Frontal cortex (tissue), 3 donors: ENCODE measurements at regions not wholly inside any gene's neighbourhood (a gene's known extent, or its start where the extent isn't known, plus 50 kb on each side); places are given as distances from the start of the nearest gene placed in this dataset.

ENCODE experiments used
- DNase-seq, 2 donors: peaks; one replicate each; pipeline ENCODE4 v3.0.0; 2012; ENCODE audit warnings: low spot score in 2 of 2
- FAIRE-seq: peaks from 2 replicates; lab custom pipeline; 2012; peaks lifted over from hg19 to GRCh38; lab: Jason Lieb, UNC
- donor health status: control.
- donor health status: control.
- donor health status: control.

DNA sequence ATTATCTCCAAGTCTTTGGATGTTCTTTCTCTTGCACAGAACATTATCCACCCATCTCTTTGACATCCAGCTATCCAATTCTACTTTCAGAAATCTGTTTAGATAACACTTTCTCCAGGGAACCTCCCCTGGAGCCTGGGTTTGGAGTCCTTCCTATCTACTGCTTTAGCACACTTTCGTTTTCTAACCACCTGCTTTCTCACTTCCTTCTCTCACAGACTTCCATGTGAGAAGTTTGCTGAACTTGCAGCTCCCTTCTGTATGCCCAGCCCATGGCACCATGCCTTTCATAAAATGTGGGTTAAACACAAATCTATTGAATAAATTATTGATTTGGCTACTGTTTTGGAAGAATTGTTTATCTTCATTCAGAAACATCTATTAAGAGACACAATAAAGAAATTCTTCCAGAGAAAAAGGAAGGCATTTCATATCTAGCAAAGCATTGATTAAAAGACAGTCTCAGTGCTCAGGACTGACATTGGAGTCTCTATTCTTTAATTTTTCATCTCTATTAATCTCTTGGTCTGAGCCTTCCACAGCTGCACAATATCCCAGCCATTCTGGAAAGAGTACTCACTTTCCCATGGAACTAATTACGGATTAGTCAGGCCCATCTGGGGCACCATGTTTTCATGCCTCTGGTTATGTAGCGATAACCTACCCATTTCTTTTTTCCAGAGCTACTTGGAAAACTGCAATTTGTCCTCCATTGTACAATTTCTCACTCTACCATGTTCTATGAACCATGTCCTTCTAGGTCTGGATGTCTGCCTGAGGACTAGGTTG is 1077.3 kb downstream of the SORCS3 start:
- DNase-seq (no peak), FAIRE-seq (no peak)

- DNase-seq = no peak
- no peak for FAIRE-seq
Measured at GRCh38 chr10:105714728-105715127, 1073.6 kb downstream of the SORCS3 start.

DNA sequence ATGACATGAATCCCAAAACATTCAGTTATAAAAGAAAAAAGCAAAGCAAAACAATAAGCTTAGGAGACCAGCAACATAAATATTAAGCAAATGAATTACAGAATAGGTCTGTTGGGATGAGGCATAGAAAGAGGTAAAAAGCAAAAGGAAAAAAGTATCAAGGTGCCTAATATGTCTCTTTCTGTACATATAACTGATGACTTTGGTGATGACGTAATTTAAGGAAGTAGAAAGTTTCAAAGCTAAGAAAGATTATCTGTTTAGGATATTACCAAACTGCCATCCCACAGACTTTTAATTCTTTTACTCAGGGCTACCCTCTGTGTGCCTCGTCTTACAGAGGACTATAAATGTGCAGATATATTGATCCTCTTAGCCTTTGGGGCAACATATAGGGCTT is 1066.5 kb downstream of the SORCS3 start:
- FAIRE-seq (no peak), DNase-seq (no peak)

GRCh38 chr10:105706281-105707026 is 1065.4 kb downstream of the SORCS3 start:
- no peak for DNase-seq
- no peak for FAIRE-seq

GRCh38 chr10:105702211-105702610 is 1061.1 kb downstream of the SORCS3 start:
- DNase-seq (no peak), FAIRE-seq (no peak)

DNA sequence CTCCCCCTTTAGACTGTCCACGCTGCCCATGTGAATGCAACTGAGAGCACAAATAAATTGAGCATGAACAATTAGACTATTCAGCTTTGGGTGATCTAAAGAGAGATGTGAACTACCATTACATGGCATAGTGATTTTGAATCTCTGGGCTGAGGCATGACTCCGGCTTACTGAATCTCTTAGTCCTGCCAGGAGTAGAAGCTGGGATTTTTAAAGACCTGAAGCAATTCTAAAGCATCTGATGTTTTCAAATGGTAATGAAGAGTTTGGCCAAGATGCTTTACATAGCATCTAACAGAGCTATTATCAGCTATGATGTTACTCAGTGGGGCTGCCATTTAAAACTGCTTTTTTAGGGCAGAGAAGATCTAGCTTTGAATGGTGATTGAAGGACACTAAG is 1059.1 kb downstream of the SORCS3 start:
- DNase-seq = no peak

DNA sequence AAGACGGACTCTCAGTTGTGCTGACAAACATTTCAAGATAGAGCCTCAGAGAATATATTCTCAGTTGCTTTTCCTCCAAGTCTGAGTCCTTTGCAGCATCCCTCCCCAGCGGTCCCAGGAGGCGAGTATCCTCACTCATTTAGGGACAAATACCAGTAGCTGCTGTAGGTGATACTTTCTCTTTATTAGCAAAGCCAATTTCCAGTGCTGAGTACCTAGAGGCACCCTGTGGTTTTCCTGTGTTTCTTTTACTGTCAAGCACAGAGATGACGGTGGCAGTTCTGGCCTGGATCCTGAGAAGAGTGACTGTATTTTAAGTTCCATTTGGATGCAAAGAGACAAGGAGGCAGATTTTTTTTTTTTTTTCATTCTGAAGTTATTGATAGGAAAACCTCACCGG is 1058.4 kb downstream of the SORCS3 start:
- DNase-seq (no peak), FAIRE-seq (no peak)

More for the DNA sequence above, 1059.1 kb downstream of the SORCS3 start:
- FAIRE-seq = no peak

- FAIRE-seq = no peak
- no peak for DNase-seq
Measured at GRCh38 chr10:105698592-105698991, 1057.5 kb downstream of the SORCS3 start.

DNA sequence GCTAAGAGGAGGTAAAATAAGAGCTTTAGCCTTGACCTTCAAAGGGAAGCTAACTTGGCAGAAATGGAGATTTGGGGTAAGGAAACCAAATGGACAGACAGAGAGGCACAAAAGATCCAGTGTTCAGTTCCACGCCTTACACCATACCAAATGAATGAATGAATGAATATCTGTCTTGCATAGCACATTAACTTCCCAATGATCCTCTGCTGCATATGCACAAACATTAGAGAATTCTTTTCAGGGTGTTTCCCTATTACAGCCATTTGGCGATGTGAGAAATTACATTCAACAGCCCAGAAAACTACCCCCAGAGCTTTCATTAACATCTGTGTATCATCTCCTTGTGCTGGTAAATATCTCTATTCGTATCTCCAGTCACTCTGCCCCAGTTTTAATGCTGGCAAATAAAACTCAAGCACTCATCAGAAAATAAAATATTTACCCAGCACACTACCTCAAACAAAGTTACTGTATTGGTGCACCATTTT is 1056.2 kb downstream of the SORCS3 start:
- no peak for DNase-seq

DNA sequence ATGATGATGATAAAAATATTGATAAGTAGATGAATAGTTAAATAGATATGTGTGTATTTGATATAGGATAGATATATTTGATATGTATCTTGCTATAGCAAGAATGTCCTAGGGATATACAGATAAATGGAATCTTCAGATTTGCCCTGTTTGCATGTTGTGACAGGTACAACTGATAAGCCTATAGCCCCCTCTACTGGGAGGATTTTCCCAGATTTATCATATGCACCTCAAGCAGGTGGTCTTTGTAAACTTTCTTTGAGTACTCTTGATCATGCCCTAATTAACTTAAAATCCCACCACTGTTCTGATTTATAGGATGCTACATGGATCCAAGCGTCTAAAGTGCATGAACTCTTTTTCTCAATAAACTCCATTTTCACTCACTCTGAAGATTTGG is 1050.7 kb downstream of the SORCS3 start:
- FAIRE-seq (no peak), DNase-seq (no peak)

More for the DNA sequence above, 1056.2 kb downstream of the SORCS3 start:
- no peak for FAIRE-seq

DNA sequence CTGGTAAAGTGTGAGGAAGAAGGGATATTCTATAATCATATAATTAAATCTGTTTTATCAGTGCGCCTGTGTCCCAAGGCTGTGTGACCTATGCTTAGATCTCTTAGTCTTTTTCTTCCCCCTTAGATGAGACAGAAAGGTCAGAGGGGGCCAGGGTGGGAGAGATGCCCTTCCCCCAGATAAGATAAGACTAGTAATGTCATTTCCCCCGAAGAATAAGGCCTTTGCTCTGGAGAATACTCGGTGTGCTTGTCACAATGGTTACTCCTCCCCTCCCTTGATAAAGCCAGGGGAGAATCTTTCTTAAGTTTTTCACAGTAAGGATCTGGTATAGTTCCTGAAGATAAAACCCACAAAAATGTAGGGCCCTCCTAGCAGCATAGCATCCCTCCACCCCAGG is 1041.8 kb downstream of the SORCS3 start:
- DNase-seq (no peak), FAIRE-seq (no peak)

DNA sequence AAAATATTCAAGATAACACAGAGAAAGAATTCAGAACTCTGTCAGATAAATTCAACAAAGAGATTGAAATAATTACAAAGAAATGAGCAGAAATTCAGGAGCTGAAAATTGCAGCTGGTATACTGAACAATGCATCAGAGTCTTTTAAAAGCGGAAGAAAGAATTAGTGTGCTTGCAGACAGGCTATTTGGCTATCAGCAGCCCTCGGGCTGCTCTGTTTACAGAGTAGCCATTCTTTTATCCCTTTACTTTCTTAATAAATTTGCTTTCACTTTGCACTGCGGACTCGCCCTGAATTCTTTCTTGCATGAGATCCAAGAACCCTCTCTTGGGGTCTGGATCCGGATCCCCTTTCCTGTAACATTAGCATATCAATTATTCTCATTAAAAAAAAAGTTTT is 1040.0 kb downstream of the SORCS3 start:
- DNase-seq = no peak
- FAIRE-seq = no peak

GRCh38 chr10:105679781-105680180 is 1038.7 kb downstream of the SORCS3 start:
- DNase-seq (no peak), FAIRE-seq (no peak)

DNA sequence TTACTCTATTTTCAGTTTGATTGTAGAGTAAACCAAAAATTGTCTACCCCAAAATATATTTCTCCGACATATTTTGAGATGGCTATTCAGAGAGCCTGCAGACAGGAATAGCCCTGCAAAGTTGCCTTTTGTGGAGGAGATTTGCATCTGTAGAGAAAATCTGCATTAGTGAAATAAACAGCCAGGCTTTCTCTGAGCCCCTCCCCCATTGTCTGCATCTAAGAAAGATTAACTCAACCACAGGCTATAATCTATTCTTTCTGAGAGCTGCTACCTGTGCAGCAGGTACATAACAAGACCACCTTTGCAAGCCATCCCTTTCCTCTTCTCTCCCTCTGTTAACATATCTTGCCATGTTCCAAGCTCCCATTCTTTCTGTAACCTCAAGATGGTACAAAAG is 1034.2 kb downstream of the SORCS3 start:
- no peak for FAIRE-seq

GRCh38 chr10:105674448-105674847 is 1033.4 kb downstream of the SORCS3 start:
- no peak for DNase-seq
- FAIRE-seq = no peak

More for the DNA sequence above, 1034.2 kb downstream of the SORCS3 start:
- no peak for DNase-seq

- no peak for FAIRE-seq
- DNase-seq = no peak
Measured at GRCh38 chr10:105658696-105659095, 1017.6 kb downstream of the SORCS3 start.

DNA sequence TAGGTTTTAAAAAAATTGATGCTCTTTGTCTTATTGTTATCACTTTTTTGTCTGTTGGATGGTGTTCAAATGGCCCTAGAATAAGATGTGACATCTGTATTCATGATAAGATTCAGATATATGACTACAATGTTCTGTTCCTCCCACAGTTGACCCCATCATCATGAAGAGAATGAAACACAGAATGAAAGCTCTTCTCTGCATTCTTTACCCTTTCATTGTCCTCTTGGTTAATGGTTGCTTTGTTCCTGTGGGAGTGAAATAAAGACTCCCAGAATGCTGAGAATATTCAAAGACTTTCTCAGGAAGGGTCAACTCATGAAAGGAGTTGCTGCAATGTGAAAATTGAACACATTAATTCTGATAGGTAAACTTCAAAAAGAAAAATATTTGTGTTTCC is 1015.8 kb downstream of the SORCS3 start:
- FAIRE-seq (no peak), DNase-seq (no peak)

DNA sequence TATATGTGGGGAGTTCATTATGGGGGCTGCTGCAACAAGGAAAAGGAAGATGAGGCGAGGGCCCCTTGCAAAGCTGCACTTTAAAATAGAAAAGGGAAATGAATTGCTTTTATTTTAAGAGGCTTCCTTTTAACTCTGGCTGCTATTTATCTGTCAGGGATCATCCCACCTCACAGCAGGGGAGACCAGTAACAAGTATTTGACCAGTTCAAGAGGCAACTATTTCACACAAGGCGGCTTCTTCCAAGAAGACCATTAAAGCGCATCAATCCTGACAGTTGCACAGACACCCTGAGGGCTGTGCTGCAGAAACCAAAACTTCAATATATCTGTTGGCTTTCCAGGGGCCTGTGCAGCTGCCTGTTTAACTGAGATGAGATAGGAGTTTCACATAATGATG is 1009.2 kb downstream of the SORCS3 start:
- no peak for DNase-seq
- FAIRE-seq = no peak

GRCh38 chr10:105647354-105647753 is 1006.3 kb downstream of the SORCS3 start:
- FAIRE-seq (no peak), DNase-seq (no peak)

DNA sequence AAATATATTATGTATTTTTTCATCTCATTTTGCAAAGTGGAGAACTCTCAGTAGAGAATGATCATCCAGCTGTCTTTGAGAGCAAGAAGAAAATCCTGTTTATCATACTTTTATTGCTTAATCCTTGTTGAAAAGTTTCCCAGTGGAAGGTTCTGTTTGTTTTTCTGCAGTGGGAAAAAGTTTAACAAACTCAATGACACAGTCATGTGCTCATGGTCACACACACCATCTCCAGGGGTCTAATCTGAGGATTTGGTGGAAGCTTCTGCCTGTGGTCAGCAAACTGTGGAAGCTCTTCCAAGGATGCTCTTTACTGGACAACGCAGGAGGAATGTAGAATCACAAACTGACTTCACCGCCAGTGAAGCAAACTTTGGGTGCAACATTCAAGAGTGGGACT is 1003.9 kb downstream of the SORCS3 start:
- DNase-seq = no peak
- no peak for FAIRE-seq

DNA sequence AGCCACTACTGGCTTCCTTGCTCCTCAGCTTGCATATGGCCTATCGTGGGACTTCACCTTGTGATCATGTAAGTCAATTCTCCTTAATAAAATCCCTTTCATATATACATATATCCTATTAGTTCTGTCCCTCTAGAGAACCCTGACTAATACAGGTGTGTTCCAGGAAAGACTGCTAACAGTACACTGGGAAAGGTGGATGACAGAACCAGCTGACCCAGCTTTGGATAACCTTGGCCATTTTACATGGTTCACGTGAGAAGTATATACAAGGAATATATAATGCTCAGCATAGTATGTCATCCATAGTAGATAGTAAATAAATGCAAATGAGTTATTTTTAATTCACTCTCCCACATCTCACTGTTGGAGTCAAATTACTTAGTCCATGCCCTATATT is 1003.5 kb downstream of the SORCS3 start:
- DNase-seq (no peak), FAIRE-seq (no peak)
